ENCODE measurements at regions not wholly inside any gene's neighbourhood (a gene's known extent, or its start where the extent isn't known, plus 50 kb on each side); places are given as distances from the start of the nearest gene placed in this dataset.

DNA sequence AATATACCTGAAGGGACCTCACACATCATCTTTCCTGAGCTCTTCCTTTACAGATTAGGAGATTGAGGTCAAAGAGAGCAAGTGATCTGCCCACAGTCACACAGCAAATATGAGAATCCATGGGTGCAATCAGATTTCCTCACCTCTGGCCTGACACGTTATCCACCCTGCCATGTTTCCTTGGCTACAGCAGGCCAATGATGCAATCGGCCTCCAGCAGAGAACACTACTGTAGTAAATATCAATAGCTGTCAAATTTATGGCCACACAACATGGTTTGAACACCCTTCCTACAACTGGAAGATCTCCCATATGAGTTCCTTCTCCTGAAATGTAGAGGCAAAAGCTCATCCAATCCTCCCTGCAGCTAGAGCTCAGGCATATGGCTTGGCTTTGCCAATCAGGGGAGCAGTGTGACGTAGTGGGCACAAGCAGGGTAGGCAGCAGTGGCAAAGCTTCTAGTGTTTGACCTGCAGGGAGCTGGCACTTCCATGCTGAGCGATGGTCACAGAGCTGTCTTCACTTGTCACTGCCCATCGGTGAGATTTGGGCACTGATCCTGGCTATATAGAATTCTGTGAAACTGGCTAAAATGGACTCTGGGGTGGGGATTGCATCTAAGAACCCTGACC, 271.3 kb downstream of the TJP1 start:
- TF ChIP-seq CTCF (IDR thresholded peaks at IDR 0.05) = no peak
- no peak for TF ChIP-seq POLR2AphosphoS5 (IDR thresholded peaks at IDR 0.05)
- no peak for TF ChIP-seq POLR2A (IDR thresholded peaks at IDR 0.05)
- no peak for TF ChIP-seq EP300 (IDR thresholded peaks at IDR 0.05)

Measured in upper lobe of left lung (tissue), 4 donors.